HepG2 (cell line): ENCODE measurements at regions not wholly inside any gene's neighbourhood (a gene's known extent, or its start where the extent isn't known, plus 50 kb on each side); places are given as distances from the start of the nearest gene placed in this dataset.

Experiments
- ATAC-seq: fragments of 200-7000 bp; cut with Tn5 transposase; 3 replicates; pipeline ENCODE4 v1.9.1; 2020; ENCODE audit warnings: mild to moderate bottlenecking, moderate library complexity
- BruUV-seq: library from RNA; stranded (reverse); fragments of 400-500 nt; replicated peaks from 2 replicates; lab custom pipeline; 2021; lab: Mats Ljungman, UMichigan
- CTCF ChIA-PET: fragments of 300-600 bp; formaldehyde crosslinking; extraction: SDS; loops from one replicate; lab custom pipeline; 2021; ENCODE audit warnings: low total read pairs, inconsistent platforms, low intra/inter-chr PET ratio; lab: Yijun Ruan, JAX
- POLR2A ChIA-PET: fragments of 350-600 bp; sonication (Branson Sonifier 250); formaldehyde crosslinking; loops from one replicate; lab custom pipeline; 2020; ENCODE audit warnings: antibody characterized with exemption, inconsistent platforms; lab: Yijun Ruan, JAX
- DNase-seq: peaks from one replicate; pipeline ENCODE4 v3.0.0-alpha.2; 2015; ENCODE audit warnings: low spot score
- FAIRE-seq: peaks from 3 replicates; lab custom pipeline; 2011; peaks lifted over from hg19 to GRCh38; lab: Jason Lieb, UNC
- H2AFZ ChIP-seq: one replicate; pipeline ENCODE4 v1.6.1; 2011; ENCODE audit warnings: low read length, inconsistent platforms
- H3K27ac ChIP-seq: fragments of 300-600 bp; 3 replicates; pipeline ENCODE4 v1.8.0; 2011; ENCODE audit warnings: mixed run types, mild to moderate bottlenecking, mixed read lengths, low read length, inconsistent platforms; ENCODE audit not compliant: insufficient read depth; ENCODE audit errors: extremely low read length
- H3K27me3 ChIP-seq, 2 experiments: fragments of 200-600 bp in 1 of 2; 2 replicates in 1 of 2; 3 replicates in 1 of 2; pipeline versions ENCODE4 v1.6.0 to v1.8.0; 2011; ENCODE audit warnings: low read length in 2 of 2, mild to moderate bottlenecking in 2 of 2, moderate library complexity in 2 of 2, inconsistent platforms in 1 of 2; ENCODE audit not compliant: insufficient read depth in 2 of 2, control insufficient read depth in 1 of 2
- H3K36me3 ChIP-seq, 2 experiments: fragments of 200-600 bp in 1 of 2; replicated peaks in 1 of 2; 2 replicates in 1 of 2; 3 replicates in 1 of 2; pipeline versions ENCODE4 v1.5.1 to v1.8.0; 2011; ENCODE audit warnings: low read length in 2 of 2, inconsistent platforms in 1 of 2; ENCODE audit not compliant: insufficient read depth in 2 of 2, control insufficient read depth in 1 of 2
- H3K4me1 ChIP-seq: 2 replicates; pipeline ENCODE4 v1.5.1; 2012; ENCODE audit warnings: low read length, inconsistent platforms; ENCODE audit not compliant: insufficient read depth
- H3K4me2 ChIP-seq: 2 replicates; pipeline ENCODE4 v1.6.0; 2011; ENCODE audit warnings: low read depth, low read length, inconsistent platforms
- H3K4me3 ChIP-seq, 3 experiments: fragments of 200-600 bp in 1 of 3; sonication (generic), shearing (Covaris generic) in 1 of 3; replicated peaks in 1 of 3; 2 replicates each; pipeline ENCODE4 v1.5.1; 2011 to 2016; ENCODE audit warnings: low read length in 3 of 3, inconsistent platforms in 2 of 3, low read depth in 2 of 3, mild to moderate bottlenecking in 2 of 3, control low read depth in 1 of 3, mixed read lengths in 1 of 3; ENCODE audit not compliant: insufficient read depth in 1 of 3
- H3K79me2 ChIP-seq: one replicate; pipeline ENCODE4 v1.6.1; 2011; ENCODE audit warnings: low read length, inconsistent platforms; ENCODE audit not compliant: insufficient read depth
- H3K9ac ChIP-seq: 2 replicates; pipeline ENCODE4 v1.6.0; 2011; ENCODE audit warnings: mild to moderate bottlenecking, low read depth, low read length, inconsistent platforms; ENCODE audit not compliant: insufficient read depth
- H3K9me3 ChIP-seq: 2 replicates; pipeline ENCODE4 v1.5.1; 2012; ENCODE audit warnings: mild to moderate bottlenecking, low read length
- H4K20me1 ChIP-seq: 2 replicates; pipeline ENCODE4 v1.6.0; 2011; ENCODE audit warnings: inconsistent platforms, mild to moderate bottlenecking, low read length, moderate library complexity; ENCODE audit not compliant: insufficient read depth
- AGO1 ChIP-seq: fragments of 200-400 bp; formaldehyde crosslinking; IDR thresholded peaks from 2 replicates; pipeline ENCODE4 v1.6.1; 2017; ENCODE audit warnings: mild to moderate bottlenecking, low read depth, low read length, moderate library complexity; ENCODE audit not compliant: poor library complexity, severe bottlenecking
- ATF7 ChIP-seq, 2 experiments: fragments of 450-650 bp in 1 of 2; sonication (generic) in 1 of 2; formaldehyde crosslinking in 1 of 2; IDR thresholded peaks; 2 replicates each; pipeline versions ENCODE4 v1.4.0 to v1.6.1; 2016 to 2020; ENCODE audit warnings: antibody characterized with exemption in 1 of 2, mild to moderate bottlenecking in 1 of 2, missing genetic modification reagents in 1 of 2
- CREB1 ChIP-seq, 2 experiments: fragments of 450-650 bp in 1 of 2; IDR thresholded peaks; 2 replicates each; pipeline ENCODE4 v1.6.1; 2016 to 2017; ENCODE audit warnings: control low read depth in 1 of 2, mild to moderate bottlenecking in 1 of 2, missing compliant biosample characterization in 1 of 2, missing genetic modification characterization in 1 of 2
- HNF1A ChIP-seq, 2 experiments: sonication (generic) in 1 of 2; formaldehyde crosslinking in 1 of 2; IDR thresholded peaks; 2 replicates each; pipeline versions ENCODE4 v1.4.0 to v1.6.1; 2016 to 2020; ENCODE audit warnings: borderline replicate concordance in 1 of 2, low read depth in 1 of 2, mild to moderate bottlenecking in 1 of 2, missing genetic modification reagents in 1 of 2
- HOXA9 ChIP-seq: sonication (generic); formaldehyde crosslinking; IDR thresholded peaks from 2 replicates; pipeline ENCODE4 v1.8.1; 2022; ENCODE audit warnings: missing genetic modification reagents, mild to moderate bottlenecking, moderate library complexity, borderline replicate concordance
- POGZ ChIP-seq: sonication (generic); formaldehyde crosslinking; IDR thresholded peaks from 2 replicates; pipeline ENCODE4 v1.4.0; 2020; ENCODE audit warnings: mild to moderate bottlenecking, missing genetic modification reagents
- SALL1 ChIP-seq: sonication (generic); formaldehyde crosslinking; IDR thresholded peaks from 2 replicates; pipeline ENCODE4 v1.8.0; 2022; ENCODE audit warnings: mild to moderate bottlenecking, missing genetic modification reagents
- SMYD3 ChIP-seq: sonication (generic); formaldehyde crosslinking; IDR thresholded peaks from 2 replicates; pipeline ENCODE4 v1.8.1; 2023; ENCODE audit warnings: mild to moderate bottlenecking, missing genetic modification reagents
- SRY ChIP-seq: sonication (generic); formaldehyde crosslinking; IDR thresholded peaks from 2 replicates; pipeline ENCODE4 v1.8.0; 2022; ENCODE audit warnings: mild to moderate bottlenecking, missing genetic modification reagents
- ZNF598 ChIP-seq: sonication (generic); formaldehyde crosslinking; IDR thresholded peaks from 2 replicates; pipeline ENCODE4 v1.5.1; 2020; ENCODE audit warnings: mild to moderate bottlenecking, missing genetic modification reagents, borderline replicate concordance
- WGBS: methylation state at CpG from one replicate; pipeline ENCODE4 v1.1.6; 2017; ENCODE audit warnings: low lambda C conversion rate; 5-methylcytosine and 5-hydroxymethylcytosine counted together
- in situ Hi-C: cut with HindIII; loops from 2 replicates; pipeline ENCODE4 v1.10.0; 2017; ENCODE audit warnings: low pct_unique_long_range_greater_than_20kb; ENCODE audit not compliant: extremely low pct_ligation_motif_present
- intact Hi-C: fragments of 100-400 bp; cut with micrococcal nuclease; formaldehyde crosslinking; loops from one replicate; pipeline ENCODE4 v1.10.0; 2022; ENCODE audit not compliant: unreplicated experiment
- TF ChIP-seq, protein P1 (sequence below): sonication (generic); formaldehyde crosslinking; IDR thresholded peaks from 2 replicates; pipeline ENCODE4 v1.9.0; 2022; ENCODE audit warnings: low read depth, missing genetic modification reagents
- TF ChIP-seq, protein P2 (sequence below): IDR thresholded peaks from 2 replicates; pipeline ENCODE4 v1.6.1; 2016; ENCODE audit warnings: mild to moderate bottlenecking

- Histone ChIP-seq H3K9me3 (no peaks in the 10 kb centered on the region), H2AFZ (no peak overlapping the region), H3K4me2 (no peak overlapping the region), H3K27me3 (no peaks in the 10 kb centered on the region), H3K36me3 (no peaks in the 10 kb centered on the region), H3K4me1 (peaks cover 9% of the 10 kb centered on the region), H3K79me2 (no peaks in the 10 kb centered on the region), H3K9ac (no peak overlapping the region), H3K4me3 (no peak overlapping the region), H3K27ac (no peak overlapping the region), H4K20me1 (no peaks in the 10 kb centered on the region)
- ChIA-PET POLR2A (no interaction called here), CTCF (no interaction called here)
- DNase-seq: no peak
- intact Hi-C loops: no loop called here
- FAIRE-seq: no peak
- in situ Hi-C loops: no loop called here
- 33% methylated on average over 3 of the region's 3 CpGs for WGBS
- no peak for ATAC-seq
- BruUV-seq: no TSS peak
- TF ChIP-seq SMYD3 (CRISPR knock-in tag): no peak
- TF ChIP-seq CREB1 (IDR thresholded peaks at IDR 0.05): peak; percentile 69
- TF ChIP-seq CREB1 (CRISPR knock-in tag; IDR thresholded peaks at IDR 0.05): no peak
- TF ChIP-seq SRY: no peak
- no peak for TF ChIP-seq ZNF598 (CRISPR knock-in tag)
- TF ChIP-seq, protein P1, sequence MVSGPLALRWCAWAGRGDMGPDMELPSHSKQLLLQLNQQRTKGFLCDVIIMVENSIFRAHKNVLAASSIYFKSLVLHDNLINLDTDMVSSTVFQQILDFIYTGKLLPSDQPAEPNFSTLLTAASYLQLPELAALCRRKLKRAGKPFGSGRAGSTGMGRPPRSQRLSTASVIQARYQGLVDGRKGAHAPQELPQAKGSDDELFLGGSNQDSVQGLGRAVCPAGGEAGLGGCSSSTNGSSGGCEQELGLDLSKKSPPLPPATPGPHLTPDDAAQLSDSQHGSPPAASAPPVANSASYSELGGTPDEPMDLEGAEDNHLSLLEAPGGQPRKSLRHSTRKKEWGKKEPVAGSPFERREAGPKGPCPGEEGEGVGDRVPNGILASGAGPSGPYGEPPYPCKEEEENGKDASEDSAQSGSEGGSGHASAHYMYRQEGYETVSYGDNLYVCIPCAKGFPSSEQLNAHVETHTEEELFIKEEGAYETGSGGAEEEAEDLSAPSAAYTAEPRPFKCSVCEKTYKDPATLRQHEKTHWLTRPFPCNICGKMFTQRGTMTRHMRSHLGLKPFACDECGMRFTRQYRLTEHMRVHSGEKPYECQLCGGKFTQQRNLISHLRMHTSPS: no peak
- TF ChIP-seq, protein P2, sequence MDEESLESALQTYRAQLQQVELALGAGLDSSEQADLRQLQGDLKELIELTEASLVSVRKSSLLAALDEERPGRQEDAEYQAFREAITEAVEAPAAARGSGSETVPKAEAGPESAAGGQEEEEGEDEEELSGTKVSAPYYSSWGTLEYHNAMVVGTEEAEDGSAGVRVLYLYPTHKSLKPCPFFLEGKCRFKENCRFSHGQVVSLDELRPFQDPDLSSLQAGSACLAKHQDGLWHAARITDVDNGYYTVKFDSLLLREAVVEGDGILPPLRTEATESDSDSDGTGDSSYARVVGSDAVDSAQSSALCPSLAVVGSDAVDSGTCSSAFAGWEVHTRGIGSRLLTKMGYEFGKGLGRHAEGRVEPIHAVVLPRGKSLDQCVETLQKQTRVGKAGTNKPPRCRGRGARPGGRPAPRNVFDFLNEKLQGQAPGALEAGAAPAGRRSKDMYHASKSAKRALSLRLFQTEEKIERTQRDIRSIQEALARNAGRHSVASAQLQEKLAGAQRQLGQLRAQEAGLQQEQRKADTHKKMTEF (CRISPR knock-in tag): no peak
- no peak for TF ChIP-seq AGO1
- TF ChIP-seq ATF7 (IDR thresholded peaks at IDR 0.05): peak; percentile 36
- no peak for TF ChIP-seq ATF7 (CRISPR knock-in tag; IDR thresholded peaks at IDR 0.05)
- no peak for TF ChIP-seq SALL1
- no peak for TF ChIP-seq POGZ (CRISPR knock-in tag)
- no peak for TF ChIP-seq HNF1A (IDR thresholded peaks at IDR 0.05; ENCODE audit: low read depth)
- TF ChIP-seq HNF1A (CRISPR knock-in tag; IDR thresholded peaks at IDR 0.05; ENCODE audit: borderline replicate concordance): no peak
- no peak for TF ChIP-seq HOXA9 (CRISPR knock-in tag)
Measured at GRCh38 chr10:114726820-114727271, 68.8 kb upstream of the ABLIM1 start.
